HCEC 1CT (cell line): ENCODE measurements at regions not wholly inside any gene's neighbourhood (a gene's known extent, or its start where the extent isn't known, plus 50 kb on each side); places are given as distances from the start of the nearest gene placed in this dataset.

Experiments
- DNase-seq: peaks from one replicate; pipeline ENCODE4 v3.0.0-alpha.2; 2017

DNA sequence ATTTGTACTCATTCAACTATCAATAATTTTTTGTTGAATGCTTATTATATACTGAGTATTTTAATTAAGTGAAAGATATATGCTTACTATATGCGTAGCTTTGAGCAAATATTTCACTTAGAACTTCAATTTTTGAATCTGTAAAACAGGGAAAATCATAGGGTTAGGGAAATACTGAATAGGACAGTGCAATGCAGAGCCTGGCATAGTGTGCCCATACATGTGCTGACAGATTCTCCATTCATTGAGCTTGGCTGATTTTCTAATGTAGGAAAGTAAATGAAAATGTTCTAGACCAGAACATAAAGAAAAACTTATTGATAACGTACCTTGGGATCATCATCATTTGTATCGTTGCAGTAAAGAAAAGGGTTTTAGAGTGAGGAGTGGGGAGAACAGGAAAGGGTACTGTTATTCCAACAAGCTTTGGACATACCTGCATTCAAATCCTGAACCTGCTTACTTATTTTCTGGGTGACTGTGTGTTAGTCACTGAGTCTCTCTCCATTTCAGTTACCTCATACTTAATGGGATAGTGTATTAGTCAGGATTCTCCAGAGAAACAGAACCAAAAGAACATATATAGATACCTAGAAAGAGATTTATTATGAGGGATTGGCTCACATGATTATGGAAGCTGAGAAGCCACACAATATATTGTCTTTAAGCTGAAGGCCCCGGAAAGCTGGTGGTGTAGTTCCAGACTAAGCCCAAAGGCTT lies 436.4 kb downstream of the ADAMTS20 start:
- DNase-seq = no peak

GRCh38 chr12:43114316-43114715 lies 437.7 kb downstream of the ADAMTS20 start:
- no peak for DNase-seq

DNA sequence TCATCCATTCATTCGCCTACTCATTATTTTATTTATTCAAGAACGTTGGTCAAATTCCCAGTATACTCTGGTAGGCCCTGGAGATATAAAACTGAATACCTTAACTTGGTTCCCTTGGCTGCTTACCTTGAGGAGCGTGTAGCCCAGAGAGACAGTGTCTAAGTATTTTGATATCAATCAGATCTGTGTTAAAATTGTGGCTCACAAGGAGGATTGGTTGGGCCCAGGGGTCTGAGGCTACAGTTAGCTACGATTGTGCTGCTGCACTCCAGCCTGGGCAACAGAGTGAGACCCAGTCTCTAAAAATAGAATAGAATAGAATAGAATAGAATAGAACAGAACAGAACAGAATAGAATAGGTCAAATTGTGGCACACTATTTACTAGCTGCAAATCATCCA lies 438.4 kb downstream of the ADAMTS20 start:
- no peak for DNase-seq

DNA sequence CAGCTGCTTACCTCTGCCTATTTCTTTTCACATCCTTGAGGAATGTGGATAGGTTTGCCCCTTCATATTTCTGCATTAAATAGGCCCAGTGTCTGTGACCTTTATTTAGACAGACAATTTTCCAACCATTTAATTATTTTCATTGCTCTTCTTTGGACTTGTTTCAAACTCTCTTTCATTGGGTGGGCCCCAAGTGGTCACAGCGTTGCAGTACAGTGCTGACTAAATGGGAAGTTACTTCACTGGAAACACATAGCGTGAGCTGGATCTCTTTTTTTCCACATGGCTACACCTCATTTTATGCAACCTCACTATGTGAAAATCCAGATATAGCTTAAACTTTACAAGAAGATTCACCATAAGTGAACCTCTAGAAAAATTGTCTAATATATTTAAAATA lies 438.9 kb downstream of the ADAMTS20 start:
- peak; percentile 4 for DNase-seq

GRCh38 chr12:43112101-43112920 lies 439.7 kb downstream of the ADAMTS20 start:
- no peak for DNase-seq

DNA sequence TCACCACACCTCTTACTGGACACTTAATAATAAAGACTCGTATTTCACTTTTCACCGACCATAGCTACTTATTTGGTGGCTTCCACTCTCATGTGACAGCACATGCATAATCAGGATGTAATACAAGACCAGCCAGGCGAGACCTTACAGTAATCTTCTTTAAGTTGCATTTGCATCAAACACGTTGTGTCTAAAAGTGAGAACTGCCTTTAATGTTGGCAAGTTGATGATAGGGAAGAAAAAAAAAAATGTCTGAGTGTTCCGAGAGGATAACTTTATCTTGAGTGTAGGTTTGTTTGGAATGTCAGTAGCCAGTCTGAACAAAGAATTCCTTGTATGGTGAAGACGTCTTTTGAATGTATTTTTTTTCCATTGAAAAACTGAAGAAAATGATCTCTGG lies 440.4 kb downstream of the ADAMTS20 start:
- no peak for DNase-seq

- peak; percentile 15 for DNase-seq
Measured at GRCh38 chr12:43109631-43110345, 442.2 kb downstream of the ADAMTS20 start.

- no peak for DNase-seq
Measured at GRCh38 chr12:43108656-43109055, 443.3 kb downstream of the ADAMTS20 start.

GRCh38 chr12:43107026-43107775 lies 444.8 kb downstream of the ADAMTS20 start:
- no peak for DNase-seq

GRCh38 chr12:43106355-43106754 lies 445.6 kb downstream of the ADAMTS20 start:
- DNase-seq = no peak

- DNase-seq = no peak
Measured at GRCh38 chr12:43105426-43105981, 446.5 kb downstream of the ADAMTS20 start.

DNA sequence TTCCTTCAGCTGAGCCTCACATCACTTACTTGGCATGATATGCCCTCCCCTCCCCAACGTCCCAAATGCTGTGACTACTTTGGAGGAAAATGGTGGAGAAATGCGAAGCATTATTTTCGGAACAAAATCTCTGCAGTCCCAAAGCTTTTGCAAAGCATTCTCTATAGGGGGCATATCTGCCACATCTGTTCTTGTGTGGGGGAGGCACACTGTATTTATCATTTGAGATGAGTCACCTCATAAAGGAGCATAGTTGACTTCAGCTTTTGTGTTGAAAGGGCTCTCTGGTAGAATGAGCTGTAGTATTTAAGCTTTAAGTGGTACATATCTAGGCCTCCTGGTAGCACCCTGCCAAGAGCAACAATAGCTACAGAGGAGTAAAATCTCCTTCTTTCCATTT lies 447.5 kb downstream of the ADAMTS20 start:
- DNase-seq = peak; percentile 27

DNA sequence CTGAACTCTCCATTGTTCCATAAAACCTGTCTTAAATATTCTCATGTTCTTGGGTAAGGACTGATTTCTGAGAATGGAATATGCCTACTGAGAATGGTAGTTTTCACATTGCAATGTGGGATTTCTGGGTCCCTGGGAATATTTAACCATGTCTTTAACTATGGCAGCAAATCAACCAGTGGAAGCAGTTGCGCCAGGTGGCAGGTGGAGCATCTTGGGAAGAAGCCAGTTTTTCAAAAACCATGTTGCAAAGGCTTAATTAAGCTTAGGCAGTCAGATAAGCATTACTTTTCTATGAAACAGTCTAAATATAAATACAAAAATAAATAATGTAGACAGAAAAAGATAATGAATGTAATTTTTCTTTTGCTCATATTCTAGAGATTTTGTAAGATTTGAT lies 448.1 kb downstream of the ADAMTS20 start:
- DNase-seq = no peak

DNA sequence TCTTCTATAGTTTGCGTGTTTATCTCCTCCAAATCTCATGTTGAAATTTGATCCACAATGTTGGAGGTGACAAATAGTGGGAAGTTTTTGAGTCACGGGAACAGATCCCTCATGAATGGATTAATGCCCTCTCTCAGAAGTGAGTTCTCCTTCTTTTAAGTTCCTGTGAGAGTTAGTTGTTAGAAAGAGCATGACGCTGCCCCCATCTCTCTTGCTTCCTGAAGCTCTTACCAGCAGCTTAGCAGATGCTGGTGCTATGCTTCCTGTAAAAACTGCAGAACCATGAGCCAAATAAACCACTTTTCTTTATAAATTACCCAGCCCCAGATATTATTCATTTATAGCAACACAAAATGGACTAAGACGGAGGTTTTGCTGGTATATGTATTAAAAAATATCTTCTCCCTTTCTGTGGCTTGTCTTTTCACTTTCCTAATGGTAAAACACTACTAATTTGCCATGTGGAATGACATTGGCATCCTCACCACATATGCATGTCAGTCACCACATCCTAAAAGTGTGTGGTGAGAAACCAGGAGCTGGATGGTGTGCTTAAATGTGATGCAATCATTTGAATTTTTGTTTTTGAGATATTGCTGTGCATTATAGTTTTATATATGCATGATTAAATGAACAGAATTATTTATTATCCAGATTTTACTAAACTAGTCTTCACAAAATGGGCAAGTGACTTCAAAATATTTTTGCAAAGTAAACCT lies 449.3 kb downstream of the ADAMTS20 start:
- DNase-seq = no peak

DNA sequence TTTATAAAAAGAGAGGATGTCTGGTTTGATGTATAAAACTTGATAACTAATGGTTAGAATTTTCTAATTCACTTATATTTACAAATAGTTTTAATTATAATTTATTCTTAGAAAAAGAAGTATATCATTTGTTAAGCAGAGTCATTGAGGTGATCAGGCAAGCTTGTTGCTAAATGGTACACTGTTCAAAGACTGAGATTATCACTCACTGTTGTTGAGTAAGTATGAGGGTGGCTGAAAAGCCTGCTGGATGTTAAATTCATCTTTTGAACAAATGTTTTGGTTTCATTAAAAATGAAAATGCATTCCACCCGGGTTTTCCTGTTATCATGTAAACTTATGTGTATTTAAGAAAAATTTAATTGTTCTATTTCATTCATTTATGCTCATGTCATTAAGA lies 451.8 kb downstream of the ADAMTS20 start:
- no peak for DNase-seq

DNA sequence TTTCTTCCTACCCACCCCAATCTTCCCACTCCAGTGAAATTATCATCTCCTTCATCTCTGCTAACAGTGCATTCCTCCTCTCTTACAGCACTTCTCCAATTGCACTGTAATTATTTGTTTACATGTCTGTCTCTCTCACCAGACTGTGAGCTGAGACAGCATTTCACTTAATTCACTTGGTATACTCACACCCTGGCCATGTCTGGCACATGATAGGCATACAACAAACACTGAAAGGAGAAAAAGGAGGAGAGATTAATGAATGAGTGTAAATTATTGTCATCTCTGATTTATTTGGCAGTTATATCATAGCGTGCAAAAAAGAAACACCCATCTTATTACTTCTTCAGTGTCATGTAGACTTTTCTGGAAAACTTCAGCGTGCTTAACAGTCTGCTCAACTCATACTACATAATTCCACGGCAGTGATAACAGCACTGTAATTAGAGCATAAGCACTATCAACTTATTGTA lies 452.3 kb downstream of the ADAMTS20 start:
- DNase-seq = no peak

DNA sequence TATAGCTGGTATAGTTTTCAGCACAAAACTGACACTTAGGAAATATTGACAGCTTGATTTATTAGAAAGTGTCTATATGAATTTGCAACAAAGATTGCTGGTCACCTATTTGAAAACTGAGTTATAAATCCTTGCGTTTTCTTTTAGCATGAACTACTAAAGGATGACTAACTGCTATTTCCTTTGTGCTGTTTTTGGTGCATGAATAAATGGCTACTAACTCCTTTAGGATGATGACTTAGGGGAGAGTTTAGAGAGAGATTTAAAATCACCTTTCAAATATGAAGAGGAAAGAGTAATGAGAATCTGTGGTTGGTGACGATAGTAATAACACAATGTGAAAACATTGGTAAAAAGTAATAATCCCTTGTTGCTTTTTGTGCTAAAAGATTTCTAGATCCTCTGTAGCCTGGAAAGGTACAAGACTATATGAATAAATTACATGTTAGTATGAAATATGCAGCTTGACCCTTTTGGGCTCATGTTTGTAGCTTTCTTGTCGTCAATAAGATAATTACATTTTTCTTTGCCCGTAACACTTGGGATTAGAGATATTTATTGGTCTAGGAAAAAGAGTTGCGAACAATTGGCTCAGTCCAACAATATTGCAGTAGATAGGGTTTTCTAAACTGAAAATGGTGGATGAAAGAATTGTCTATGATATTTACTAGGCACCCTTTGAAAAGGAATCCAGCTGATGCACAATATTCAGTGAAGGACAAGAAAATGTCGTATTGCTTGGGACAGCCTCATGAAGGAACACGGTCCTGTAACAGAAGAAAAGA lies 453.0 kb downstream of the ADAMTS20 start:
- no peak for DNase-seq

- DNase-seq = no peak
Measured at GRCh38 chr12:43098071-43098470, 453.9 kb downstream of the ADAMTS20 start.

GRCh38 chr12:43097471-43097870 lies 454.5 kb downstream of the ADAMTS20 start:
- no peak for DNase-seq

DNA sequence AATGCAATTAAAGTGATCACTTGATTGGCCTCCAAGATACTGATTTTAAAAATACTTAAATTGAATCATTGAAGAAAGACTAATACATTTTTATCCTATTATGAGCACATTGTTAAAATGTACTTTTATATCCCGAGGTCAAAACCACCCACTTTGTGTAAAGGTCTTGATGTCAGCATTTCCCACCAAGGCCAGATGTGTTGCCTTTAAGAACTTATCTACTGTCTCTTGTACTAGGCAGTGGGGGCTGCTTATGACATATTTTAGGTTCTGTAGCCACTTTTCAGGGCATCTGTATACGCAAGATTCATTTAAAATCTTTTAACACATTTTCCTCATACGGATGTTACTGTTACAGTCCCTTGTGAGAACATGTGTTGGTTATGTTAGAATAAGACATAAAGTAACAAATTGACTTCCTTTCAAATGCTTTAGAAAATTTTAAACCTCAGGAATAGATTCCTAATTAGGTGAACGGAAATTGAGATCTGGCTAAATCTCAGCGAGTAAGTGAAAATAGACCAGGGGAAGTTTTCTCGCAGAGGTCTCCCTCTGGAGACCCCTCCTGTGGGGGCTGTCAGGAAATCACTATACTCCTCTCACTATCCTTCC lies 456.2 kb downstream of the ADAMTS20 start:
- no peak for DNase-seq
